MM.1S (cell line): ENCODE measurements at regions not wholly inside any gene's neighbourhood (a gene's known extent, or its start where the extent isn't known, plus 50 kb on each side); places are given as distances from the start of the nearest gene placed in this dataset.
"Not testable (repeated sequence)": the region's sequence is repeated elsewhere in the genome, so short reads cannot be mapped to it uniquely, and the experiment has no call there.

Experiments used
- DNase-seq: peaks from one replicate; pipeline ENCODE4 v3.0.0-alpha.2; 2015
- H2AFZ ChIP-seq: fragments of 300-600 bp; sonication (generic); 2 replicates; pipeline ENCODE4 v1.6.0; 2016; ENCODE audit warnings: antibody characterized with exemption, low read length
- H3F3A ChIP-seq: fragments of 300-600 bp; sonication (generic); 2 replicates; pipeline ENCODE4 v1.6.1; 2016; ENCODE audit warnings: mild to moderate bottlenecking, antibody characterized with exemption, low read length, moderate library complexity, mixed read lengths; ENCODE audit not compliant: insufficient read depth
- H3K27ac ChIP-seq: fragments of 300-600 bp; sonication (generic); 2 replicates; pipeline ENCODE4 v1.5.1; 2016; ENCODE audit warnings: mild to moderate bottlenecking, low read length
- H3K27me3 ChIP-seq: fragments of 300-600 bp; sonication (generic); replicated peaks from 2 replicates; pipeline ENCODE4 v1.6.0; 2016; ENCODE audit warnings: low read length; ENCODE audit not compliant: insufficient read depth
- H3K36me3 ChIP-seq: fragments of 300-600 bp; sonication (generic); replicated peaks from 2 replicates; pipeline ENCODE4 v1.6.1; 2016; ENCODE audit warnings: mild to moderate bottlenecking, low read length, mixed read lengths; ENCODE audit not compliant: insufficient read depth
- H3K4me1 ChIP-seq: fragments of 300-600 bp; sonication (generic); 2 replicates; pipeline ENCODE4 v1.6.1; 2016; ENCODE audit warnings: low read length, mixed read lengths
- H3K4me2 ChIP-seq: fragments of 300-600 bp; sonication (generic); 2 replicates; pipeline ENCODE4 v1.6.0; 2016; ENCODE audit warnings: low read depth, low read length
- H3K4me3 ChIP-seq: fragments of 300-600 bp; sonication (generic); 2 replicates; pipeline ENCODE4 v1.5.1; 2016; ENCODE audit warnings: low read length, mixed read lengths
- H3K79me2 ChIP-seq: fragments of 300-600 bp; sonication (generic); 2 replicates; pipeline ENCODE4 v1.6.1; 2016; ENCODE audit warnings: mixed run types, low read length, mixed read lengths
- H3K9ac ChIP-seq: fragments of 300-600 bp; sonication (generic); 2 replicates; pipeline ENCODE4 v1.6.1; 2016; ENCODE audit warnings: low read length, mixed read lengths
- H3K9me2 ChIP-seq: fragments of 300-600 bp; sonication (generic); replicated peaks from 2 replicates; pipeline ENCODE4 v1.6.1; 2016; ENCODE audit warnings: mild to moderate bottlenecking, low read length, mixed read lengths; ENCODE audit not compliant: insufficient read depth
- H3K9me3 ChIP-seq: fragments of 300-600 bp; sonication (generic); replicated peaks from 2 replicates; pipeline ENCODE4 v1.6.1; 2016; ENCODE audit warnings: mild to moderate bottlenecking, low read length, mixed read lengths; ENCODE audit not compliant: insufficient read depth
- H4K20me1 ChIP-seq: fragments of 300-600 bp; sonication (generic); 2 replicates; pipeline ENCODE4 v1.6.1; 2016; ENCODE audit warnings: mild to moderate bottlenecking, low read length, moderate library complexity, mixed read lengths; ENCODE audit not compliant: insufficient read depth
- EZH2 ChIP-seq: fragments of 300-600 bp; sonication (generic); optimal IDR thresholded peaks from 2 replicates; pipeline ENCODE3; 2017; ENCODE audit warnings: low read depth, mild to moderate bottlenecking, antibody characterized with exemption, low read length, mixed read lengths
- EZH2phosphoT487 ChIP-seq: fragments of 300-600 bp; sonication (generic); IDR thresholded peaks from 2 replicates; pipeline ENCODE4 v1.6.1; 2018; ENCODE audit warnings: antibody characterized with exemption, low read length
- TF ChIP-seq, protein P1 (sequence below): fragments of 300-600 bp; sonication (generic); IDR thresholded peaks from 2 replicates; pipeline ENCODE4 v1.5.1; 2016; ENCODE audit warnings: antibody characterized with exemption, low read length, mixed read lengths

DNA sequence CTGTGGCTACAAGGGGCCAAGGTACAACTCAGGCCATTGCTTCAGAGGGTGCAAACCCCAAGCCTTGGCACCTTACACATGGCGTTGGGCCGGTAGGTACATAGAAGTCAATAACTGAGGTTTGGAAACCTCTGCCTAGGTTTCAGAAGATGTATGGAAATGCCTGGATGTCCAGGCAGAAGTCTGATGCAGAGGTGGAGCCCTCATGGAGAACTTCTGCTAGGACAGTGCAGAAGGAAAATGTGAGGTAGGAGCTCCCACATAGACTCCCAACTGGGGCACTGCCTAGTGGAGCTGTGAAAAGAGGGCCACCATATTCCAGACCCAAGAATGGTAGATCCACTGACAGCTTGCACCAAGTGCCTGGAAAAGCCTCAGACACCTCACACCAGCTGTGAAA is 92.1 kb upstream of the SFRP2 start:
- Histone ChIP-seq H3K9me2 (no peaks in the 10 kb centered on the region), H3K36me3 (no peaks in the 10 kb centered on the region)

DNA sequence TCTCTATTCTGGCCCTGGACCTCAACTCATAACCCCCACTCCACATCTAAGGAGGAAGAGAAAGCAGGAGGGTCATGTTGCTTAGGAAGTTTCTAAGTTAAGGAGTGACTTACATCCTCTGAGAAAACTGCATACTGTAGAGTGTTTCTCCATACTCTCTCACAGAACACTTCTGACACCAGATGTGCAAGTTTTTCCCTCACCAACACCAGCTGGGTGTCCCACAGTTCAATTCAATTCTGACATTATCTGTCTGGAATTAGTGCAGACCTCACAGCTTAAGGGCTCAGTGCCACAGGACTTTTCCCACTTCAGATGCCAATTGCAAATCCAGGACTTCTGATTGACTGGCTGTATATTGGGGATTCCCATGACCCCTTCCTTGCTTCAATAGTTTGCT is 89.0 kb upstream of the SFRP2 start:
- Histone ChIP-seq H2AFZ (no peak overlapping the region), H3K4me2 (no peak overlapping the region), H4K20me1 (no peaks in the 10 kb centered on the region), H3K36me3 (no peaks in the 10 kb centered on the region), H3K27ac (no peak overlapping the region), H3K9me3 (no peaks in the 10 kb centered on the region), H3K4me1 (no peaks in the 10 kb centered on the region), H3K79me2 (no peaks in the 10 kb centered on the region), H3K9ac (no peak overlapping the region), H3F3A (no peaks in the 10 kb centered on the region), H3K4me3 (no peak overlapping the region), H3K27me3 (no peaks in the 10 kb centered on the region), H3K9me2 (no peaks in the 10 kb centered on the region)
- TF ChIP-seq EZH2: no peak
- TF ChIP-seq, protein P1, sequence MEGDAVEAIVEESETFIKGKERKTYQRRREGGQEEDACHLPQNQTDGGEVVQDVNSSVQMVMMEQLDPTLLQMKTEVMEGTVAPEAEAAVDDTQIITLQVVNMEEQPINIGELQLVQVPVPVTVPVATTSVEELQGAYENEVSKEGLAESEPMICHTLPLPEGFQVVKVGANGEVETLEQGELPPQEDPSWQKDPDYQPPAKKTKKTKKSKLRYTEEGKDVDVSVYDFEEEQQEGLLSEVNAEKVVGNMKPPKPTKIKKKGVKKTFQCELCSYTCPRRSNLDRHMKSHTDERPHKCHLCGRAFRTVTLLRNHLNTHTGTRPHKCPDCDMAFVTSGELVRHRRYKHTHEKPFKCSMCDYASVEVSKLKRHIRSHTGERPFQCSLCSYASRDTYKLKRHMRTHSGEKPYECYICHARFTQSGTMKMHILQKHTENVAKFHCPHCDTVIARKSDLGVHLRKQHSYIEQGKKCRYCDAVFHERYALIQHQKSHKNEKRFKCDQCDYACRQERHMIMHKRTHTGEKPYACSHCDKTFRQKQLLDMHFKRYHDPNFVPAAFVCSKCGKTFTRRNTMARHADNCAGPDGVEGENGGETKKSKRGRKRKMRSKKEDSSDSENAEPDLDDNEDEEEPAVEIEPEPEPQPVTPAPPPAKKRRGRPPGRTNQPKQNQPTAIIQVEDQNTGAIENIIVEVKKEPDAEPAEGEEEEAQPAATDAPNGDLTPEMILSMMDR: no peak
- no peak for DNase-seq

More for the DNA sequence above, 92.1 kb upstream of the SFRP2 start:
- H3K9ac ChIP-seq: no peak overlapping the region
- no peaks in the 10 kb centered on the region for H4K20me1 ChIP-seq
- H3K4me1 ChIP-seq: no peaks in the 10 kb centered on the region
- no peaks in the 10 kb centered on the region for H3K27me3 ChIP-seq
- H3K4me2 ChIP-seq: no peak overlapping the region
- DNase-seq: no peak
- no peak overlapping the region for H3K27ac ChIP-seq
- H3K79me2 ChIP-seq: no peaks in the 10 kb centered on the region
- TF ChIP-seq EZH2: no peak
- TF ChIP-seq, protein P1: no peak
- TF ChIP-seq EZH2phosphoT487: no peak
- H3K9me3 ChIP-seq: no peaks in the 10 kb centered on the region
- no peak overlapping the region for H2AFZ ChIP-seq
- no peak overlapping the region for H3K4me3 ChIP-seq
- H3F3A ChIP-seq: no peaks in the 10 kb centered on the region

DNA sequence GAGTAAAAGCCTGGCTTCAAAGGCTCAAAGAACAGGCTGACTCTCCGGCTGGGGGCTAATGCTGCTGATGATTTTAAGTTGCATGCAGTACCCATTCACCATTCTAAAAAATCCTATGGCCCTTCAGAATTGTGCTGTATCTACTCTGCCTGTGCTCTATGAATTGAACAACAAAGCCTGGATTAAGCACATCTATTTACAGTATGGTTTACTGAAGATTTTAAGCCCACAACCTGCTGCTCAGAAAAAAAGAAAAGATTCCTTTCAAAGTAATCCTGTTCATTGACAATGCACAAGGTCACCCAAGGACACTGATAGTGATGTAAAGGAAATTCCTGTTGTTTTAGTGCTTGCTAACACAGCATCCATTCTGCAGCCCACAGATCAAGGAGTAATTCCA is 84.9 kb upstream of the SFRP2 start:
- Histone ChIP-seq H3K4me1 (no peaks in the 10 kb centered on the region), H3K9me2 (no peaks in the 10 kb centered on the region), H3K36me3 (no peaks in the 10 kb centered on the region), H3K27ac (no peak overlapping the region), H3K79me2 (no peaks in the 10 kb centered on the region), H3K4me3 (no peak overlapping the region), H4K20me1 (no peaks in the 10 kb centered on the region), H3K4me2 (no peak overlapping the region), H3K27me3 (no peaks in the 10 kb centered on the region), H2AFZ (no peak overlapping the region), H3K9me3 (no peaks in the 10 kb centered on the region), H3F3A (no peaks in the 10 kb centered on the region), H3K9ac (no peak overlapping the region)
- DNase-seq: no peak
- TF ChIP-seq, protein P1: no peak
- TF ChIP-seq EZH2: no peak
- no peak for TF ChIP-seq EZH2phosphoT487

DNA sequence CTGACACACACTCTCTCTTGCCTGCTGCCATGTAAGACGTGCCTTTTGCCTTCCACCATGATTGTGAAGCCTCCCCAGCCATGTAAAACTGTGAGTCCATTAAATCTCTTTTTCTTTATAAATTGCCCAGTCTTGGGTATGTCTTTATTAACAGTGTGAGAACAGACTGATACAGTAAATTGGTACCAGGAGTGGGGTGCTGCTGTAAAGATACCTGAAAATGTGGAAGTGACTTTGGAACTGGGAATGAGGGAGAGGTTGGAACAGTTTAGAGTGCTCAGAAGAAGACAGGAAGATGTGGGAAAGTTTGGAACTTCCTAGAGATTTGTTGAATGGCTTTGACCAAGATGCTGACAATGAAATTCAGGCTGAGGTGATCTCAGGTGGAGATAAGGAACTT is 77.9 kb upstream of the SFRP2 start:
- not testable (repeated sequence) for H2AFZ ChIP-seq, H3K9me2 ChIP-seq, H3K27me3 ChIP-seq, H3K4me1 ChIP-seq, H3K9ac ChIP-seq, H3K4me3 ChIP-seq, DNase-seq, H3K9me3 ChIP-seq, H3K79me2 ChIP-seq, H3K36me3 ChIP-seq, H3K27ac ChIP-seq, H3F3A ChIP-seq, H3K4me2 ChIP-seq, H4K20me1 ChIP-seq
